ENCODE measurements at regions not wholly inside any gene's neighbourhood (a gene's known extent, or its start where the extent isn't known, plus 50 kb on each side); places are given as distances from the start of the nearest gene placed in this dataset.

- CTCF ChIA-PET (ENCODE audit: partially characterized antibody): interaction anchor here (0.9 to 1.2 kb wide), 5 partner anchors 9 to 328 kb away, joined by 3 to 6 read pairs (median 3); no protein-coding TSS in a partner anchor
- TF ChIP-seq SP4 (IDR thresholded peaks at IDR 0.05; ENCODE audit: low read length) (no peak), CREB1 (IDR thresholded peaks at IDR 0.05) (no peak), ATF3 (IDR thresholded peaks at IDR 0.05; ENCODE audit: insufficient read depth, low read depth, low read length) (no peak), RNF2 (IDR thresholded peaks at IDR 0.05; ENCODE audit: borderline replicate concordance, low read depth, low read length, missing control alignments, poor library complexity, severe bottlenecking) (no peak), ZNF274 (IDR thresholded peaks at IDR 0.05; ENCODE audit: borderline replicate concordance, extremely low read depth, low read length) (no peak), PHF8 (conservative IDR thresholded peaks at IDR 0.05; ENCODE audit: low read depth, low read length) (no peak), RFX5 (IDR thresholded peaks at IDR 0.05; ENCODE audit: borderline replicate concordance, low read depth, low read length) (no peak), CTCF (IDR thresholded peaks at IDR 0.05; ENCODE audit: control extremely low read depth in 1 of 3, insufficient read depth in 1 of 3, low read depth in 1 of 3, low read length in 3 of 3) (no peak), BACH1 (IDR thresholded peaks at IDR 0.05; ENCODE audit: low read length) (no peak), E2F6 (IDR thresholded peaks at IDR 0.05) (no peak), JUND (IDR thresholded peaks at IDR 0.05; ENCODE audit: low read length) (no peak)
Observed at GRCh38 chr5:174359071-174359470, 313.6 kb downstream of the NSG2 start.

More at GRCh38 chr5:174359071-174359470, 313.6 kb downstream of the NSG2 start:
- Histone ChIP-seq H3K23me2 (ENCODE audit: low read depth, low read length) (peaks cover 3% of the 10 kb centered on the region; the same call in 1 of the 2 replicates), H3K18ac (ENCODE audit: extremely low read depth, low read length) (no peak overlapping the region), H4K8ac (ENCODE audit: extremely low read depth, insufficient read depth, low read length) (no peak overlapping the region), H2AK5ac (ENCODE audit: low read depth, low read length) (no peak overlapping the region), H4K20me1 (replicated peaks in 1 of 2; ENCODE audit: control insufficient read depth in 1 of 2, insufficient read depth in 2 of 2, low read length in 2 of 2) (no peaks in the 10 kb centered on the region), H3K79me1 (ENCODE audit: low read depth, low read length) (no peaks in the 10 kb centered on the region), H3K4ac (replicated peaks; ENCODE audit: insufficient read length, low read depth, low read length) (no peak overlapping the region), H3K36me3 (ENCODE audit: control insufficient read depth in 2 of 4, insufficient read depth in 4 of 4, low read length in 3 of 4) (no peaks in the 10 kb centered on the region), H3K9me3 (ENCODE audit: insufficient read depth in 2 of 2, low read depth in 1 of 2, low read length in 1 of 2) (peaks cover 7 to 8% of the 10 kb centered on the region in 2 experiments), H3K9ac (replicated peaks in 1 of 4; ENCODE audit: extremely low read depth in 1 of 4, low read depth in 3 of 4, low read length in 3 of 4) (no peak overlapping the region), H2BK5ac (ENCODE audit: low read depth, low read length) (no peak overlapping the region), H3K4me1 (replicated peaks in 1 of 4; ENCODE audit: control insufficient read depth in 3 of 4, insufficient read depth in 4 of 4, low read length in 3 of 4) (no peaks in the 10 kb centered on the region), H2AFZ (ENCODE audit: low read length) (no peak overlapping the region), H2BK12ac (ENCODE audit: low read depth, low read length) (no peak overlapping the region), H3K27me3 (replicated peaks in 1 of 4; ENCODE audit: control insufficient read depth in 3 of 4, extremely low read depth in 1 of 4, insufficient read depth in 3 of 4, low read length in 3 of 4) (no peaks in the 10 kb centered on the region; a peak in 1 of 7 replicates), H3K23ac (ENCODE audit: insufficient read length) (no peak overlapping the region), H3K27ac (ENCODE audit: low read depth, low read length) (no peak overlapping the region), H4K5ac (ENCODE audit: insufficient read length, low read depth, low read length) (no peak overlapping the region), H3K79me2 (ENCODE audit: control insufficient read depth in 1 of 2, insufficient read depth in 2 of 2, low read length in 2 of 2) (no peaks in the 10 kb centered on the region), H2BK120ac (replicated peaks; ENCODE audit: low read depth, low read length) (no peak overlapping the region), H3K14ac (ENCODE audit: insufficient read length) (no peak overlapping the region), H3K4me3 (ENCODE audit: extremely low read depth in 1 of 4, insufficient read depth in 2 of 4, low read depth in 3 of 4, low read length in 4 of 4) (no peak overlapping the region), H3K4me2 (ENCODE audit: insufficient read depth in 1 of 2, low read depth in 2 of 2, low read length in 2 of 2) (no peak overlapping the region), H2BK15ac (ENCODE audit: low read length) (no peak overlapping the region), H4K91ac (replicated peaks; ENCODE audit: insufficient read length, low read length) (no peak overlapping the region), H2BK20ac (ENCODE audit: low read length) (no peak overlapping the region), H3K56ac (replicated peaks; ENCODE audit: insufficient read length, low read depth, low read length) (no peak overlapping the region)
- POLR2A ChIA-PET (ENCODE audit: partially characterized antibody): no interaction called here
- 79% methylated on average over 4 of the region's 4 CpGs; no CpG with 5 or more reads in 1 of the 2 experiments for WGBS, 2 experiments (ENCODE audit: extremely low coverage in 1 of 2, insufficient coverage in 1 of 2, insufficient read length in 1 of 2, insufficient replicate concordance in 2 of 2, low coverage in 1 of 2, low lambda C conversion rate in 2 of 2, missing lambda C conversion rate in 1 of 2)
- FAIRE-seq (no peak), DNase-seq (ENCODE audit: low read depth in 1 of 2, low spot score in 2 of 2) (no peak)
